Astrocyte of the hippocampus (primary cell): ENCODE measurements at regions not wholly inside any gene's neighbourhood (a gene's known extent, or its start where the extent isn't known, plus 50 kb on each side); places are given as distances from the start of the nearest gene placed in this dataset.
"Not testable (repeated sequence)": the region's sequence is repeated elsewhere in the genome, so short reads cannot be mapped to it uniquely, and the experiment has no call there.

Experiments used
- DNase-seq: peaks from one replicate; pipeline ENCODE4 v3.0.0; 2011; ENCODE audit warnings: low read depth, low spot score

DNA sequence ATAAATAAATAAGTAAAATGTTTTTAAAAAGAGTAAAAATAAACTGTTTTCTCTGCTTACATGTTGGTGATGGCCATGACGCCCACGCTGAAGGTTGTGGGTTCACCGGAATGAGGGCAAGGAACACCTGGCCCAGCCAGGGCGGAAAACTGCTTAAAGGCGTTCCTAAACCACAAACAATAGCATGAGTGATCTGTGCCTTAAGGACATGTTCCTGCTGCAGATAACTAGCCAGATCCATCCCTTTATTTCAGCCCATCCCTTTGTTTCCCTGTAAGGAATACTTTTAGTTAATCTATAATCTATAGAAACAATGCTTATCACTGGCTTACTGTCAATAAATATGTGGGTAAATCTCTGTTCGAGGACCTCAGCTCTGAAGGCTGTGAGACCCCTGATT, 63.3 kb upstream of the CEP78 start:
- not testable (repeated sequence) for DNase-seq

DNA sequence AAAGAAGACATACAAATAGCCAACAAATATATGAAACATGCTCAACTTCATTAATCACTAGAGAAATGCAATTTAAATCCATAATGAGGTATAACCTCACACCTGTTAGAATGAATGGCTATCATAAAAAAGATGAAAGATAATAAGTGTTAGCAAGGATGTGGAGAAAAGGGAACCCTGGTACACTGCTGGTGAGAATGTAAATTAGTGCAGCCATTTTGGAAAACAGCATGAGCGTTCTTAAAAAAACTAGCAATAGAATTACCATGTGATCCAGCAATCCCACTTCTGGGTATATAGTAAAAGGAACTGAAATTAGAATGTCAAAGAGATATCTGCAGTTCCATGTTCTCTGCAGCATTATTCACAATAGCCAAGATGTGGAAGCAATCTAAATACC, 64.2 kb upstream of the CEP78 start:
- DNase-seq = no peak

DNA sequence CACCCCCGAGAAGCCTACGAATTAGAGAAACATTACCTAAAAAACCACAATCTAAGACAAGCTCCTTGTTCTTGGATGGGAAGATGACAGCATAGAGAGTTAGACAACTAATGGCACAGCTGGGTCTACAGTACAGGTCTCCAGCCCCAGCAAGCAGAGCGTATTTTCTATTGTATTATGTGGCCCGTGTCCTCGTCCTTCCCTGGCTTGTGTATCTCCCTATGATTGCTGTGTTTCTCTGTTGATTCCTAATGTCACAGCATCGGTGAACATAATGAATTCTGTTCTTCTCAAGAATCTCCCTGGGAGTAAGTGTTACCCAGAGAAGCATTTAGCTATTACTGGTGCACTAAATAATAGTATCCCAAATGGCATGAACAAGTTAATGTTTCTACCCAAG, 66.8 kb upstream of the CEP78 start:
- no peak for DNase-seq

DNA sequence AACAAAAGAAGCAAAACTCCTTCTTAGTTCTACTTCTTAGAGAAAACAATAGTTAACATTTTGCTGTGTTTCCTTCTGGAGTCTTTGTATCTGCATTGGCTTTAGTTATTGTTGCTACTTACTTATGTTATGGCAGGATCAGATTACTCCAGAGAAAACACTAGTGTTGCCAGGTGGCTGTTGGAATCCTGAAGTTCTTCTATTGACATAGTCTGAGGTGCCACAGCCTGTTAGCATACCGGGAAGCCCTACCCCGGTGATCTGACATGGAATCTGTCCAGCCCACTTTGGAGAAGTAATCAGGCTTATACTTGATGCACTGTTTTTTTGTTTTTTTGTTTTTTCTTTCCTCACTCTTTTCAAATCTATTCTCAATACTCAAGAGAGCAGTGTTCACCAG, 68.5 kb upstream of the CEP78 start:
- DNase-seq = peak; percentile 40

DNA sequence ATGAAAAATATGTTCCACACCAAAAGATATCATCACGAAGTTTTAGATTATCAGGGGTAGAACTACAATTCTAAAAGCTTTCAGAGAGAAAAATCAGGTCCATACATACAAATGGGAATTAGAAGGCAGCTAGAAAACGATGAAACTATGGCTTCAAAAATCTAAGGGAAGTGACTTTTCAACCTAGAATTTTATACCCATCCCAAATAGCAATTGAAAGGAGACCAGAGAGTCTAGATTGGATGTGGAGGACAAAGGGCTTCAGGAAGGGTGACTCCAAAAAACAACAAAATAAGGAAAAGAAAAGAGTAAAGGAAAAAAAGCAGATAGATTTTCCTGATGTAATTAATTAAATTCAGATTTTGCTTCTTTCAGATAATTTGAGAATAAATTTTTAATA, 72.0 kb upstream of the CEP78 start:
- DNase-seq = no peak

DNA sequence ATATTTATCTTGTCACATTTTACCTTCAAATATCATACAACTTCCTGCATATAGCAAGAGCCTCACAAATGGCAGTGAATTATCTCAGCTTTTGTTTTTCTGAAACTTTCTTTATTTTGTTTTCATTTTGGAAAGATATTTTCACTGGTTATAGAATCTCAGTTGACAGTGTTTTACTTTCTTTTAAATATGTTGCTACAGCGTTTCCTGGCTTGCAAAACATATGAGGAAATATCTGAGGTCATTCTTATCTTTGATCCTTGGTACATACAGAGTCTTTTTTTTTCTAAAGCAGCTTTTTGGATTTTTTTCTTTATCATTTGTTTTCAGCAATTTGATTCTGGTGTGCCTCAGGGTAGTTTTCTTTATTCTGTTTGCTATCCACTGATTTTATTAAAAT, 77.6 kb upstream of the CEP78 start:
- no peak for DNase-seq

DNA sequence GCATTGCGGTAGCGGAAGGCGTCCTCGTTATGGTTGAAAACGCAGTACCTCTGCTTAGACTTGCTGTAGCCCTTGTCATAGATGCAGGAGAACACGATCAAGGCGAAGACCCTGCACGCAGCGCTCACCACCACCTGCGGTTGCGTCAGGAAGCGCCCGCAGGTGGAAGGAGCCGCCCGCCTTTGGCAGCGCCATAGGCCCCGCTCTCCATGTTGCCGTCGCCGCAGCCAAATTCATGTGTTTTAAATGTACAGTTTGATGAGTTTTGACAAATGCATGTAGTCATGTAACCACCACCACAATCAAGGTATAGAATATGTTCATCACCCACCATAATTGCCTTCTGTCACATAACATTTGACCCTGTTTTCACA, 84.9 kb upstream of the CEP78 start:
- no peak for DNase-seq

DNA sequence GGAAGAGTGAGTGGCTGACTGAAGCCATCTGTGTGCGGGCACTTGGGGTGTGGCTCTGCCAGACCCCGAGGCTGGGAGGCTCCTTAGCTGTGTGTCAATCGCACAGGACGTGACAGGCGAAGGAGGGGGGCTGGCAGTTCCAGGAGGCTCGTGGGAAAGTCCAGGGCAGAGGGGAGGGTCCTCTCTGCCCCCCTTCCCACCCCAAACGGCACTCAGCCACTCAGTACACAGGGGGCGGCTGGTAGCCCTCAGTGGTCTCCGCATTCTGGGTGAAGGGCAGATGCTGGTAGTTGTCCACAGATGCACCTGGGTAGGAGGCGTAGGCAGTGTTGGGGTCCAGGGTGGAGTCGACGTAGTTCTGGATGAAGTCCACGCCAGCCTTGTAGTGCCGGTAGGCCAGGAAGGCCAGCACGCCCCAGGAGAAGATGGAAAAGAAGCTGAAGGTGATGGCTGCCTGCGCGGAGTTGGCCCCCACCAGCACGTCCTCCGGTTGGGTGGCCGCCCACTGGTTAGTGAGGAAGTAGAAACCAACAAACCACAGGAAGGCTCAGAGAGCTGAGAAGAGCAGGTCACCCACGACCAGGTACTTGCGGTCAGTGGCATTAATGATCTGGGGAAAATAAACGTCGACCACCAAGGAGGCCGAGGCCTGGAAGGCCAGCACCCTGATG, 85.4 kb upstream of the CEP78 start:
- no peak for DNase-seq

DNA sequence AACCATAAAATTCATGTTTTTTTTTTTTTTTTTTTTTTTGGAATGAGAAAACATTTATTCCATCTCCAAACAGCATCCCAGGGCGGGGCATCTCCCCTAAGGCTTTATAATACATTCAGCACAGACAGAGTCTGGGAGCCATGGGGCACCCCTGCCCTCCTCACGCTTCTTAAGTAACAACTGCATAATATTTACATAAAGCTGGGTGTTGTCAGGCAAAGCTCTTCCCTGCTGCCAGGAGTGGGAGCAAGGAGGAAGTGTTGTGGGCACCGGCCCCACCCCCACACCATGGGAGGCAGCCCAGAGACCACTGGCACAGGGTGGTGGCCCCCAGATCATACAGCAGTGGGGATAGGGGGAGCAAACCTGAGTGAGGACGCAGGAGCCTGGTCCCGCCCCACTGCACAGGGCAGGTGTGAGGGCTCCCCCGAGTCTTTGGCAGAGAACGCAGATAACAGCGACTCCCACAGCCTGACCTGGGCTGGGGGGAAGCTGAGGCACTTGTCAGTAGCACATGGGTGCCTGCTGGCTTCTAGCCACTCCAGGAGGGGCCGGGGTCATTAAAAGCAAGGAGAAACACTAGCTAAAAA, 86.1 kb upstream of the CEP78 start:
- DNase-seq = no peak

DNA sequence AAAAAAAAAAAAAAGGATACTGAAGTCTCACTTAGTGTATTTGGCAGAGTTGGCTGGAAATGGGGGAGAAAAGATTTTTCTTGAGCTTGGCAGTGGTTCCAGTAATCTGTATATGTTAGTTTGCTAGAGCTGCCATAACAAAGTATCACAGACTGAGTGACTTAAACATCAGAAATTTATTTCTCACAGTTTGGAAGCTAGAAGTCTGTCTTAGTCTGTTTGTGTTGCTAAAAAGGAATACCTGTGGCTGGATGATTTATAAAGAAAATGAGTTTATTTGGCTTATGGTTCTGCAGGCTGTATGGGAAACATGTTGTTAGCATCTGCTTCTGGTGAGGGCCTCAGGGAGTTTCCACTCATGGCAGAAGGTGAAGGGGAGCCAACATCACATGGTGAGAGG, 89.6 kb upstream of the CEP78 start:
- DNase-seq = no peak

DNA sequence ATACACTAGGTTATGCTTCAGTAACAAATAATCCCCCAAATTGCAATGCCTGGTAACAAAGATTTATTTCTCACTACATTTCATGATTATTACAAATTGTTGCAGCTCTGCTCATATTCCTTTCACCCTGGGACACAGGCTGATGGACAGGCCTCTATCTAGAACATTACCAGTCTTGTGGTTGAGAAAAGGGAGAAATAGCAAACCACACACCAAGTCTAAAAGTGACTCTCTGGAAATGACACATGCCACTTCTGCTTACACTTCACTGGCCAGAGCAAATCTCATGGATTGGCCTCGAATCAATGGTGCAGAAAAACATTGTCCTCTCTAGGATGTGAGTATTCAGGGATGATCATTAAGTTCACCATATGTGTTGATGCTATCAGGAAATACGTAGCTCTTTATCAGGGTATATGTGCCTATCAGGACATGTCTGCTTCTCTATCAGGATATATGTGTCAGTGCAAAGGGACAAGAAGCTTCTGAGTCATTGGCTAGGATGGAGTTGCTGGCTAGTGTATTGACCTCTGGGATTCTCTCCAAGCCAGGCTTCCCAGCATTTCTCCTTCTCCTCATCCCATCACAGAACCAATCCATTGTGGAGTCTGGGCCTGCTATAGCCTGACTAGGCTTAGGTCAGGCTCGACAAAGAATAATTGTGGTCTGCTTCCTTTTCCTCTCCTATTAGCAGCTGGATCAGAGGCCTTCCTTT, 91.1 kb upstream of the CEP78 start:
- no peak for DNase-seq

DNA sequence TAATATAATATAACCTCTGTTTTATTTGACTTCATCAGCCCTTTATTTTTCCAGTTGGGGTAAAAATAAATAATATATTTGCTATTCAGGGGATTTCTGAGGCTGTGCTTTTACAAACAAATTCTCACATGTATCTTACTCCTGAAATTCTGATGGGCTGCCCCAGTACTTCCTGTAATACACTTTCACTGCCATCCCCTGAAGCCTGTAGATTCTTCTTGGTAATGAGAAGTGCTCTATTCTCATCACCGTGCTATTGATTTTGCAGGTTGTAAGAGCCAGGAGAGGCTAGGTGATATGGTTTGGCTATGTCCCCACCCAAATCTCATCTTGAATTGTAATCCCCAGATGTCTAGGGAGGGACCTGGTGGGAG, 91.9 kb upstream of the CEP78 start:
- no peak for DNase-seq

DNA sequence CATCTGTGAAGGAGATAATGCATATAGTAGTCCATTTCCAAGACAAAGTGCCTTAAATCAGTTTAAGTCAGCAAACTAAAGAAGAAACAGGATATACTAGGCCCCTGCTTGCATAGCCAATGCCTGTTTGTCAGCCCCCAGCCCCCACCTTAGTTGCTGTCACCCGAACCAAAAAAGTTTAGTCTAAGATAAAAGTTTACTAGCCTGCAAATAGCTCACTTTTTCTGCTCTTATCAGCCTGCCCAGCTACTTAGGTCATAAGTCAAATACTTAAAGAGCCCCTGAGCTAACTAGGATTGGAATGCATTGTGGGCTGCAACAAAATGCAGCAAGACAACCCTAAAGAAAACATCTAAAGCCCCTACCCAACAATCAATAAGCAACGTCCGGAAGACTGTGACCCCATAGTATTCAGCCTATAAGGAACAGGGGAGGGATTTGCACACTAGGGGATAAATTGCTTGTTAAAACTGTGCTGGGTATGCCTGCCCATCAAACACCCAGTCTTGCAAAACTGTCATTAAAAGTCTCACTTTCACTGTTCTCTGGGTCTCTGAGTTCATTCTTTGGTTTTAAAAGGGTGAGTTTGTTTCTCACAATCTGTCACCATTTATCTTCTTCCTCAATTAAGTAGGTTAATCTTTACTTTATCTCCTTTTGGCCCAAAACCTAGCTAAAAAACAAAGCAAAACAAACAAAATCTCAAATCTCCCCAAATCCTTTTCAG, 92.4 kb upstream of the CEP78 start:
- DNase-seq = no peak

DNA sequence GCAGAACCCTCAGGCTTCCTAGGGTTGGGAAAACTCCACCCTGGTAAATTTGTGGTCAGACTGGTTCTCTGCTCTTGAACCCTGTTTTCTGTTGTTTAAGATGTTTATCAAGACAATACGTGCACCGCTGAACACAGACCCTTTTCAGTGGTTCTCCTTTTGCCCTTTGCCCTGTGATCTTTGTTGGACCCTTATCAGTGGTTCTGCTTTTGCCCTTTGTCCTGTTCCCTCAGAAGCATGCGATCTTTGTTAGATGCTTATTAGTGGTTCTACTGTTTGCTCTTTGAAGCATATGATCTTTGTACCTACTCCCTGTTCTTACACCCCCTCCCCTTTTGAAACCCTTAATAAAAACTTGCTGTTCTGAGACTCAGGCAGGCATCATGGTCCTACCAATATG, 93.6 kb upstream of the CEP78 start:
- DNase-seq = not testable (repeated sequence)

DNA sequence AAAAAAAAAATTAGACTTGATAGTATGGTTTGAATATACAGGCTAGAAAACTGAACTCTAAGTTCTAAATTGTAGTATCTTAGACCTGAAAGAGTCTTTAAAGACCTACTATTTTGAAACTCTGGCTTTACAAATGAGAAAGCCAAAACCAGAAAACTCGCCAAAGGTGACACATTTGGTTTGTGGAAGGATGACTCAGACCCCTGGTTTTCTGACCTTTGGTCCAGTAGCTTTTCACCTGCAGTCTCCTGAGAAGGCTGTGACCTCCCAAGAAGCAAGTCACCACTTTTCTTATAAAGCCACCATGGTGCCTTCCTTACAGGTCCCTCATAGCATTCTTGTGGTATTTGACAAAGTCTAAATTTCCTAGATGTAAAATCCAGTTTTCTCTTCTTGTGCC, 102.1 kb upstream of the CEP78 start:
- DNase-seq = no peak

DNA sequence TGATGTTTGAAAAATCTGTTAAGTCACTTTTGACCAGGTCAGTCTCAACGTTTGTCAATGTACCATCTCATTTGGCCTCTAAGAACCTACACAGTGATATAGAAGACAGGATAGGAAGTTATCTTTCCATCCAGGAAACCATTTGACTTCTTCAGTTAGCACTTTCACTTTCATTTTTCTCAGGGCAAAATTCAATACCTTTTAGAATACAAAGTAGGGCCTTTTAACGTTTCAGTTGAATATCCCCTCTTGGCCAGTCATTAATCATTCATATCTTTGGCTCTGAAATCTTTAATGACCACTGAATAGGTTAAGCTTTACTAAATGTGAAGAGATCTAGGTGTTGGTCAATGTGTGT, 101.1 kb upstream of the GNAQ start:
- DNase-seq = no peak

DNA sequence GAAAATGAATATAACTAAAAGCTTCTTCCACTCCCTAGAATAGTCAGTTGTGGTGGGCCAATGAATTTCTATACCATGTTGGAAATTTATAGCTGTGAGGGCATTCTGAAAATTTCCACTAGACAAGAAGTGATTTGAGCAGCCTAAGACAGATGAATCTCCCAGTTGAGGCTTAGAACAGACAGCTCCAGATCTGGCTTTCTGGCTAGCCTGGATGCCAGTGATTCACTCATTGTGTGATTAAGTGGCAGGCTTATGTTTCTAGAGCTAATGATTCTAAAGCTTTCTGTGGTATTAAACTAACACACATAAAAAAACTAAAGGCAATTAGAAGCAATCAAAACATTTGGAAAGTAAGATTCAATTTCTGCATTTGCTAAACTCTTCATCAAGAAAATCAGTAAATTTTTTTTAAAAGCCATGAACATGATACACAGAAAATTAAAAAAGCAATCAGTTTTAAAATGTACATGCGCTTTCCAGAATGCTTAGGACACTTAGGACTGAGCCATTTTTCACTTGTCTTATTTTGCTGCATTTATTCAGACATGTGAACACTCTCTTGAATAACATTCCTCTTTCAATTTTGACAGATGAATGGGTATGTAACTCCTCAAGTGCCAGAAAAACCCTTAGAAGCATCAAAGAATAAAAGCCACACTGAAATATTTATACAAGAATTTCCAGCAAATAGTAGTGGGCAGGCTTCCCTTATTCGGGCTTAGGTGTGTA, 100.5 kb upstream of the GNAQ start:
- DNase-seq = peak; percentile 42

DNA sequence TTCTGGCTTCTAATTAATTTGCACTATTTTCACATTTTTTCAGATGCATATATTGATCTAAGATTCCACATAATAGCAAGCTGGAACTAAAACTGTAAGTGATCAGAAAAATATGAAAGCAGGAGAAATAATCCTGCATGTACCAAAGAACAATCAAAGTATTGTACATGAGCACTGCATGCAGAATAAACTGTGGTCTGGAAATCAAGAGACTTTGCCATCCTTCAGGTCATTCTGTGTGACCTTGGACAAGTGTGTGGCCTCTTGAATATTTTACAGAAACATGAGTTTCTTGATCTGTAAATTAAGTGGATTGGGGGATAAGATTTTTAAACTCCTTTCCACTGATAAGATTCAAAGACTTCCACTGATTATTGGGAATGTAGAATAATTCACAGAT, 99.2 kb upstream of the GNAQ start:
- no peak for DNase-seq

DNA sequence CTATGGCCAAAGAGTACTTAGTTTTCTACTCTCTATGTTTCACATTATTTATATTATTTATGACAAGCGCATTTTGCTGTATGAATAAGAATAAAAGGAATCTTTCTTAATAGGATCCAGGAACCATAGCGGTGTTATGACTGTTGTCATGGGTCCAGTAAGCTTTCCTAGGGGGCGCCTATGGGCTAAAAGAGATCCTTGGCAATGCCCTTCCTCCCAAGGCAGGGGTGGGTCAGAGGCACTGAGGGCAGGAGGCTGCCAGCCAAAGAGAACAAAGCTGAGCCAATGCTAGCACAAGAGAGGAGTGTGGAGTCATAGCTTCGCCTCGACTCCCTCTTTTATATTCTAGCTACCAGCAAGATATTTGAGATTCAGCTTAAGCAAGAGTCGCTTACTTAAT, 98.4 kb upstream of the GNAQ start:
- peak; percentile 43 for DNase-seq

DNA sequence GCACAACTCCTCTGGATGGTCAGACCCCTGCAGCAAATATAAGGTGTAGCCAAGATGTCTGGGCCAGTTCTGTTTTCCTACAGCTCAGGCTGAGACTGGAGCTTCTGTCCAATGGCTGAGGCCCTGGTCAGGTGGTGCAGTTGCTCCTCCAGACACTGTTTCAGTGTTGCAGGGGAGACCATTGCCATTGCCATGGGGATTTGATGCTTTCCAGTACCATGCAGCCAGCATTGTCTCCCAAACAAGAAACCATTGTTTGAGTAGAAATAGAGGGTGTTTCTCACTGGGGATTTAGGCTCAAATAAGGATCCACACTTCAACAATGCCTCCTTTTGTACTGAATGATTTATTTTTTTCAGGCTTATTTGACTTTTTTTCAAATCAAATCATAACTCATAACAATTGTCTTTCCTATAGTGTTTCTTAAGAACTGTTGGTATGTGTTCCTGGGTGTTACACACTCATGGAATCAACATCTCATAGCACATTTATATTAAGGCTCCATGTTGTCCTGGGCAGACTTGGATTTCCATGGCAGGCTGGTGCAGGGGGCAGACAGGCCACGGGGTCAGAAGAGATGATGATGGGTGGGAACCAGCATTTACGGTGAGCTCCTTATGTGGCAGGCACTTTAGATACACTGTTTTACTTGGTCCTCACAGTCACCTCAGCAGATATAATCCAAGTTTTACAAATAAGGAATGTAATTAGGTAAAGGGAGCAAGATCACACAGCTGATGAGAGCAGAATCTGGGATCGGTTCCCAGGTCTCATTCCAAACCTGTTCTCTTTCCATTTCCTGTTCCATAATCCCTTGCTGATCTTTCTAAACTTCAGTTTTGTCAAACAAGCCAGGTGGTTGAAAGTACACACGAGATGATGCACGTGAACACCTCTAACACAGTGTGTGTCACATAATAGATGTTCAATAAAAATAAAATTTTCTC, 95.9 kb upstream of the GNAQ start:
- DNase-seq = peak; percentile 49

DNA sequence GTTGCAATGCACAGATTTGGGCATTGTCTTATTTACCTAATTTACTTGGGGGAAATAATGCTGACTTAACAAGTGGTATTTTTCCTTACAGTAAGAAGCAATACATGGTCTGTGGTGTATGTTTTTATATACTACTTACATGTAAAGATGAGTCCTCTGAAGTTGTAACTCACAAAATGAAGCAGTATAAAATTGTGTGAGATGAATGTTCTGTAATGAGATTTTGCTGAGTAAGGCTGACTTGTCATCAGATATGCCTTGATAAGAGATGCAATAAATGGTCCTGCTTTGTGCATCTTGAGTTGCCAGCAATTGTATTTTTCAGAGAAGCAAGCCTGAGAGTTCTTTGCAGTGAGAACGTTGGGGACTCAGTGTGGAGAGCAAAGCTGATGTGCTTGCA, 92.2 kb upstream of the GNAQ start:
- no peak for DNase-seq
